Ovary (tissue), 7 donors: ENCODE measurements at regions not wholly inside any gene's neighbourhood (a gene's known extent, or its start where the extent isn't known, plus 50 kb on each side); places are given as distances from the start of the nearest gene placed in this dataset.

ENCODE experiments used
- DNase-seq, 5 donors: peaks; one replicate each; pipeline ENCODE4 v3.0.0-alpha.2; 2019 to 2020
- H3K27ac ChIP-seq, 2 donors: fragments of 200-600 bp; one replicate each; pipeline versions ENCODE4 v1.5.1 to v1.8.0; 2019 to 2022
- H3K27me3 ChIP-seq: fragments of 200-600 bp; one replicate; pipeline ENCODE4 v1.8.0; 2022
- H3K36me3 ChIP-seq: fragments of 200-600 bp; sonication (generic); one replicate; pipeline ENCODE4 v1.5.1; 2019
- H3K4me1 ChIP-seq: one replicate; pipeline ENCODE4 v1.8.1; 2013; ENCODE audit warnings: mild to moderate bottlenecking, moderate library complexity; ENCODE audit not compliant: insufficient read depth
- H3K4me3 ChIP-seq: fragments of 200-600 bp; sonication (generic); one replicate; pipeline ENCODE4 v1.5.1; 2017
- H3K9me3 ChIP-seq, 2 donors: fragments of 200-600 bp in 1 of 2; sonication (generic) in 1 of 2; one replicate each; pipeline versions ENCODE4 v1.5.1 to v1.8.1; 2013 to 2019; ENCODE audit warnings: mild to moderate bottlenecking in 1 of 2, moderate library complexity in 1 of 2
- CTCF ChIP-seq, 3 donors: fragments of 450-650 bp in 2 of 3; fragments of 200-600 bp in 1 of 3; IDR thresholded peaks; one replicate each; pipeline versions ENCODE4 v1.5.1 to v1.8.0; 2016 to 2022; ENCODE audit warnings: antibody characterized with exemption in 3 of 3, mild to moderate bottlenecking in 1 of 3
- EP300 ChIP-seq: sonication (generic); formaldehyde crosslinking; IDR thresholded peaks from one replicate; pipeline ENCODE4 v1.6.1; 2017; ENCODE audit warnings: antibody characterized with exemption
- POLR2A ChIP-seq: fragments of 450-650 bp; IDR thresholded peaks from one replicate; pipeline ENCODE4 v1.6.1; 2017; ENCODE audit warnings: antibody characterized with exemption, mild to moderate bottlenecking, moderate library complexity
- WGBS, 3 donors: extraction: QIAGEN DNeasy Blood & Tissue Kit in 1 of 3; methylation state at CpG; one replicate each; pipeline versions ENCODE4 v1.1.5 to v1.1.7; 2013 to 2017; 5-methylcytosine and 5-hydroxymethylcytosine counted together
- intact Hi-C, 4 donors: fragments of 100-400 bp; cut with DNase I; formaldehyde crosslinking; loops; one replicate each; pipeline versions ENCODE4 v1.11.0 to v1.15.1; 2022 to 2023
- donor health status: DM: no; HTN: no; CAD: no; lungs with moderate emphysema.
- donor health status: DM: no; HTN: no; CAD: no.
- donor health status: Bipolar disorder and iron deficiency.
- donor health status: DM: no; HTN: no; CAD: no.
- donor health status: DM: yes; HTN: yes; CAD: no.

- Histone ChIP-seq H3K4me1 (no peaks in the 10 kb centered on the region), H3K4me3 (no peak overlapping the region), H3K27me3 (no peaks in the 10 kb centered on the region), H3K27ac (no peak overlapping the region), H3K36me3 (no peaks in the 10 kb centered on the region), H3K9me3 (no peaks in the 10 kb centered on the region)
- 93 to 96% (median 95%) methylated on average over 4 of the region's 4 CpGs for WGBS, 3 donors
- no peak for DNase-seq
- intact Hi-C loops = no loop called here
- TF ChIP-seq POLR2A (no peak), CTCF (IDR thresholded peaks at IDR 0.05) (no peak), EP300 (no peak)
Measured at GRCh38 chr2:144048631-144049060, 471.3 kb downstream of the ZEB2 start.

- 95 to 98% (median 96%) methylated on average over 2 of the region's 2 CpGs for WGBS, 3 donors
- intact Hi-C loops = no loop called here
- H3K4me3 ChIP-seq = no peak overlapping the region
- no peaks in the 10 kb centered on the region for H3K4me1 ChIP-seq
- H3K36me3 ChIP-seq = no peaks in the 10 kb centered on the region
- no peaks in the 10 kb centered on the region for H3K9me3 ChIP-seq
- H3K27me3 ChIP-seq = no peaks in the 10 kb centered on the region
- no peak for TF ChIP-seq POLR2A
- no peak for TF ChIP-seq CTCF (IDR thresholded peaks at IDR 0.05)
- no peak for TF ChIP-seq EP300
- DNase-seq = no peak
- no peak overlapping the region for H3K27ac ChIP-seq
Measured at GRCh38 chr2:144042751-144043150, 477.2 kb downstream of the ZEB2 start.

- Histone ChIP-seq H3K27me3 (no peaks in the 10 kb centered on the region), H3K36me3 (no peaks in the 10 kb centered on the region), H3K4me3 (no peak overlapping the region), H3K27ac (no peak overlapping the region), H3K4me1 (no peaks in the 10 kb centered on the region), H3K9me3 (no peaks in the 10 kb centered on the region)
- TF ChIP-seq POLR2A (no peak), EP300 (no peak), CTCF (IDR thresholded peaks at IDR 0.05) (no peak)
- WGBS, 3 donors = 100% methylated on average over 1 of the region's 1 CpG
- no peak for DNase-seq
- intact Hi-C loops = no loop called here
Measured at GRCh38 chr2:144041612-144042011, 478.3 kb downstream of the ZEB2 start.

- no peak for DNase-seq
- no peaks in the 10 kb centered on the region for H3K27me3 ChIP-seq
- no peak overlapping the region for H3K27ac ChIP-seq
- TF ChIP-seq CTCF (IDR thresholded peaks at IDR 0.05) (no peak), EP300 (no peak), POLR2A (no peak)
- H3K9me3 ChIP-seq = no peaks in the 10 kb centered on the region
- H3K4me3 ChIP-seq = no peak overlapping the region
- H3K4me1 ChIP-seq = no peaks in the 10 kb centered on the region
- intact Hi-C loops = no loop called here
- WGBS, 3 donors = 94 to 99% (median 98%) methylated on average over 2 of the region's 2 CpGs
- no peaks in the 10 kb centered on the region for H3K36me3 ChIP-seq
Measured at GRCh38 chr2:144040834-144041233, 479.1 kb downstream of the ZEB2 start.

- no peak for TF ChIP-seq EP300
- TF ChIP-seq CTCF (IDR thresholded peaks at IDR 0.05) = no peak
- TF ChIP-seq POLR2A = no peak
- Histone ChIP-seq H3K9me3 (no peaks in the 10 kb centered on the region), H3K27ac (no peak overlapping the region), H3K4me3 (no peak overlapping the region), H3K4me1 (no peaks in the 10 kb centered on the region), H3K27me3 (no peaks in the 10 kb centered on the region), H3K36me3 (no peaks in the 10 kb centered on the region)
- intact Hi-C loops = no loop called here
- no peak for DNase-seq
Measured at GRCh38 chr2:144032566-144032965, 487.4 kb downstream of the ZEB2 start.
